AG04449 (cell line): ENCODE measurements at regions not wholly inside any gene's neighbourhood (a gene's known extent, or its start where the extent isn't known, plus 50 kb on each side); places are given as distances from the start of the nearest gene placed in this dataset.

ENCODE experiments used
- CTCF ChIA-PET: fragments of 350-600 bp; formaldehyde crosslinking; extraction: SDS; loops from one replicate; lab custom pipeline; 2021; ENCODE audit warnings: antibody characterized with exemption; lab: Yijun Ruan, JAX
- POLR2A ChIA-PET: fragments of 400-600, 350-600 bp; formaldehyde crosslinking; extraction: SDS; loops from one replicate; lab custom pipeline; 2020; ENCODE audit warnings: antibody characterized with exemption, inconsistent platforms; lab: Yijun Ruan, JAX
- DNase-seq: peaks from one replicate; pipeline ENCODE4 v3.0.0-alpha.2; 2010; ENCODE audit warnings: low read depth, low spot score
- H3K4me3 ChIP-seq: 2 replicates; pipeline ENCODE4 v1.5.1; 2011; ENCODE audit warnings: low read depth, mild to moderate bottlenecking, control low read depth, low read length
- TF ChIP-seq, protein P1 (sequence below): IDR thresholded peaks from one replicate; pipeline ENCODE4 v1.5.1; 2011; ENCODE audit warnings: mild to moderate bottlenecking, moderate library complexity, low read length, control low read depth, inconsistent platforms; ENCODE audit not compliant: insufficient read depth; ENCODE audit errors: missing control alignments

DNA sequence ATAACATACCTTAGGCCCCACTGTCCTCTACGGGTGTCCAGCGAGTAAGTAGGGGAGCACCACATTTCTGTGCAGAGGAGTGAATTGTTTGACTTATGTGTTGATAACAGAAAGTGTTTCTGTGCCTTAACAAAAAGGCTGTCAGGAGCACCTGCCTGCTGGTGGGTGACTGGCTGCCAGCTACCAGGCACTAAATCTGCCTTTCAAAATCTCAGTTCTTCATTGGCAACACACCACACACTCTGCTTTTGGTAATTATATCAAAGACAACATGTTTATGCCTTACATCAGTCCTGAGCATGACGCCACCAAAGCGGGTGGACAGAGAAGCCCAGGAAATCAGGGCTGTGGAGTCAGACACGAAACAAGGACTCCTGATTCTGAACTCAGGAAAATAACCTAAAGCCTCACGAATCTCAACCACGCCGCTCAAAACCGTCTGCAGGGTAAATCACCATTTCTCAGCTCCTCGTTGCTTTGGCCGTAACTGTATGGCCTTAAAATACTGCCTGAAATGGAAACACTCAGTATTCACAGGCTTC is 105.2 kb upstream of the SOX1 start:
- no peak overlapping the region for H3K4me3 ChIP-seq
- CTCF ChIA-PET = no interaction called here
- POLR2A ChIA-PET = no interaction called here
- DNase-seq = no peak
- TF ChIP-seq, protein P1, sequence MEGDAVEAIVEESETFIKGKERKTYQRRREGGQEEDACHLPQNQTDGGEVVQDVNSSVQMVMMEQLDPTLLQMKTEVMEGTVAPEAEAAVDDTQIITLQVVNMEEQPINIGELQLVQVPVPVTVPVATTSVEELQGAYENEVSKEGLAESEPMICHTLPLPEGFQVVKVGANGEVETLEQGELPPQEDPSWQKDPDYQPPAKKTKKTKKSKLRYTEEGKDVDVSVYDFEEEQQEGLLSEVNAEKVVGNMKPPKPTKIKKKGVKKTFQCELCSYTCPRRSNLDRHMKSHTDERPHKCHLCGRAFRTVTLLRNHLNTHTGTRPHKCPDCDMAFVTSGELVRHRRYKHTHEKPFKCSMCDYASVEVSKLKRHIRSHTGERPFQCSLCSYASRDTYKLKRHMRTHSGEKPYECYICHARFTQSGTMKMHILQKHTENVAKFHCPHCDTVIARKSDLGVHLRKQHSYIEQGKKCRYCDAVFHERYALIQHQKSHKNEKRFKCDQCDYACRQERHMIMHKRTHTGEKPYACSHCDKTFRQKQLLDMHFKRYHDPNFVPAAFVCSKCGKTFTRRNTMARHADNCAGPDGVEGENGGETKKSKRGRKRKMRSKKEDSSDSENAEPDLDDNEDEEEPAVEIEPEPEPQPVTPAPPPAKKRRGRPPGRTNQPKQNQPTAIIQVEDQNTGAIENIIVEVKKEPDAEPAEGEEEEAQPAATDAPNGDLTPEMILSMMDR = no peak

DNA sequence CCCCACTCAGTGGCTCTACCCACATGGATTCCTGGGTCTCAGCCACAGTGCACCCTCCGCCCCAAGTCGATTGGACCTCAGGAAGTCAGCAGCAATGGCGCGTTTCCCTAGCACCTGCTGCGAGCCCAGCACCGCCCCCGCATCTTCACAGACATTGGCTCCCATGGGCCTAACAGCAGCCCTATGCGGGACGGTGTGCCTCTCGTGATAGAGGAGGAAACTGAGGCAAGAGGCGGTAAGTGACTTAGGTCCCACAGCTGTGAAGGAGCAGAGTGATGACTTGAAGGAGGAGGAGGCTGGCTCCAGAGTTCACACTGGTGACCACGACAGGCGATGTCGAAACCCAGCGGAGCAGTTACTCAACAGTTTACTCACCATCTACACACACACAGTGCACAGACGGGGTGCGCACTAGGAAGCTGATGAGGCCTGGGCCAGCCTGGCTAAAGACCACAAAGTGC is 104.5 kb upstream of the SOX1 start:
- POLR2A ChIA-PET = no interaction called here
- CTCF ChIA-PET = no interaction called here
- no peak for DNase-seq
- TF ChIP-seq, protein P1 = no peak
- no peak overlapping the region for H3K4me3 ChIP-seq

DNA sequence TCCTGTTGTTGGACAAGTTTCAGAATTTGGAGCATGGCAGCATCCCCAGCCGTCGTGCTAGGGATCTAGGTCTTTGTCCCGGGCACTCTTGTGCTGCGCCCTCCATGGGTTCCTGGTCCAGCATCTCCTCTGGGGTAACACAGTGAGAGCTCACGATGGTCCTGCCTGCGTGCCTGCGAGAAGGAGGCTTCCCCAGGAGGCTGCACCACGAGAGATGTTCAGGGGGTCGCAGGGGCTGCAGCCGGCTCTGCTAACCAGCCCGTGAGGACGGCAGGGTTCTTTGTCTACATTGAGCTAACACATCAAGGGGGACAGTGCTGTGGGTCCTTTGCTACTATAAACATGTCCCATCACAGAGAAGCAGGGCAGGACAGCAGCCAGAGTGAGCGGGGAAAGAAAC is 103.9 kb upstream of the SOX1 start:
- H3K4me3 ChIP-seq = no peak overlapping the region
- DNase-seq = no peak
- TF ChIP-seq, protein P1 = no peak
- POLR2A ChIA-PET = no interaction called here
- CTCF ChIA-PET = no interaction called here

DNA sequence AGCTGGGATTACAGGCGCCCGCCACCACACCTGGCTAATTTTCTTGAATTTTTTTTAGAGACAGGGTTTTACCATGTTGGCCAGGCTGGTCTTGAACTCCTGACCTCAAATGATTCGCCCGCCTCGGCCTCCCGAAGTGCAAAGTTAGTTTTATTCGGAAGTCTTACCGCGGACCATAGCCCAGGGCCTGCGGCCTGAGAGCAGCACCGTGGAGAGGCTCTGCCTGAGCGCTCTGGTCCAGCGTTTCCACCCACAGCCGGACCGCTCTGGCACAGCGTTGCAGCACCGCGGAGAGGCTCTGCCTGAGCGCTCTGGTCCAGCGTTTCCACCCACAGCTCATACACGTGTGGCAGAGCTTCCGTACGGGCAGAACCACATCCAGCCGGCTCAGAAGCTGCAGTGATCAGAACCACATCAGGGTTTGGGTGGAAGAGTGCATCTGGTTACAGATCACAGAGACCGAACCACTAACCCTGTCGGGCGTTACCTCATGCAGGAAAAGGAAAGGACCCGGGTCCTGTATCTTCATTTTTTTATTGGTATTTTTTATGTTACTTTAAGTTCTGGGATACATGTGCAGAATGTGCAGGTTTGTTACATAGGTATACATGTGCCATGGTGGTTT is 102.4 kb upstream of the SOX1 start:
- H3K4me3 ChIP-seq = no peak overlapping the region
- CTCF ChIA-PET = no interaction called here
- POLR2A ChIA-PET = no interaction called here
- TF ChIP-seq, protein P1 = no peak
- DNase-seq = no peak

DNA sequence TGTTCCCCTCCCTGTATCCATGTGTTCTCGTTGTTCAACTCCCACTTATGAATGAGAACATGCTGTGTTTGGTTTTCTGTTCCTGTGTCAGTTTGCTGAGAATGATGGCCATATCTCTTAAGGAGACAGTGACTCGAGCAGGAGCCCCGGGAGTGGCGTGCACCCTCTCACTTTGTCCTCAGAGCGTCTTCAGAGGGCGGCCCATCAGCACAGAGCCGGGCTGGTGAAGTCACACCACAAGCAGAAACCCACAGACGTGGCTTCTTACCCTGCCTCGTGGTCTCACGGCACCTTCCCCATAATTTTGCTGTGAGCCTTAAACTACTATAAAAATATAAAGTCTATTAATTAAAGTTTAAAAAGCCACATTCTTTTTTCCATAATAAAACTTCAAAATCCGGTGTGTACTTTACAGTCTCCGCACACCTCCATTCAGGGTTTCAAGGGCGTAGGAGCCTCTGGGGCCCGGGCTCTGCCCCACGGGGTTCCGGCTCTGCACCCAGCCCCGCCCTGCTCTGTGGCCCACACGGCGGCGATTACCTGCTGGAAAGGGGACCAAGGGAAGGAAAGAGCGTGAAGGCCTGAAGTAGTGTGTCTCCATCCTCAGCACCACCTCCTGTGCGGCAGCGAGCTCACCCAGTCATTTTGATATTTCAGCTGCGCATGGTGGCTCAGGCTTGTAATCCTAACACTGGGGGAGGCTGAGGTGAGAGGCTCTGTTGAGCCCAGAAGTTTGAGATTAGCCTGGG is 101.3 kb upstream of the SOX1 start:
- H3K4me3 ChIP-seq = no peak overlapping the region
- TF ChIP-seq, protein P1 = no peak
- ChIA-PET CTCF (no interaction called here), POLR2A (no interaction called here)
- no peak for DNase-seq

DNA sequence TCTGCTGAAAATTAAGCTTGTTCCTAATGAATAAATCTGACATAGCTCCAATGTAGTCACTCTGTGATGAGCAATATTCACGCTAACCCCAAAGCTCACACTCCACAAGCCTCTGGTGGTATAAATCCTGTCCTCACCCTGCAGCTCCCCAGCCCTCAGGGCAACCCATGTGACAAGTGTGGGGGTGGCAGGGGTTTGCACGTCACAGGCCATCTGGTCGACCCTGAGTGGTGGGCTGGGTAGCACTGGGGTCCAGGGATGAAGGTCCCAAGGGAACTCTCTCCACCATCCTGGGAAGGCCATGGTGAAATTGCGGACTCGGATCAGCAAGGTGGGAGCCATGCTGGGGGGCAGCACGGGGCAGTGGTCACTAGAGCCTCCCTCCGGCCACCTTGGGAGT is 100.0 kb upstream of the SOX1 start:
- ChIA-PET CTCF (no interaction called here), POLR2A (no interaction called here)
- H3K4me3 ChIP-seq = no peak overlapping the region
- TF ChIP-seq, protein P1 = no peak
- no peak for DNase-seq
